ENCODE measurements at regions not wholly inside any gene's neighbourhood (a gene's known extent, or its start where the extent isn't known, plus 50 kb on each side); places are given as distances from the start of the nearest gene placed in this dataset.

DNA sequence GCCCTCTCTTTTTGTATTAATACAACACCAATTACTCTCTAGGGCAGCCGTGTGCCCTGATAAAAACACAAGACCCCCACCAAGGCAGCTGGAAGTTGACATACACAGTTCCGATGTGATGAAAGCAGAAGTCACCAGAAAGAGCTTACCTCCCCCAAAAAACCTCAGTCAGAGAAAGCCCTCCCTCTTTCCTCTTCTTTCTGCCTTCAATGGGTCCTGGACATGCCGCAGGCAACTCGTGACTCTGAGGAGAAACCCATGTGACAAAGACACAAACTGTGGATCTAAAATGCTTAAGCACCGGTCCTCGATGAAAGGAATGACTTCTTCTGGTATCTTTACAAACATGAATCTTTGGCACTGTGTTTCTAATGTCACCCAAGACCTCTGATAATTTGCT is 117.7 kb upstream of the CCDC28A start:
- TF ChIP-seq MYC (IDR thresholded peaks at IDR 0.05; ENCODE audit: low read depth, low read length) (no peak), GATA2 (IDR thresholded peaks at IDR 0.05; ENCODE audit: insufficient read depth, insufficient read length, low read depth, low read length) (no peak), FOS (IDR thresholded peaks at IDR 0.05; ENCODE audit: borderline replicate concordance, insufficient read depth, low read length) (no peak), JUN (IDR thresholded peaks at IDR 0.05; ENCODE audit: borderline replicate concordance, insufficient read depth, insufficient read length, low read depth) (no peak), EZH2 (IDR thresholded peaks at IDR 0.05; ENCODE audit: borderline replicate concordance, low read depth, low read length, severe bottlenecking) (no peak), POLR2A (IDR thresholded peaks at IDR 0.05; ENCODE audit: low read depth, low read length) (no peak), POLR2AphosphoS5 (IDR thresholded peaks at IDR 0.05; ENCODE audit: insufficient read depth, low read depth, low read length) (no peak)
- TF ChIP-seq, protein P1, sequence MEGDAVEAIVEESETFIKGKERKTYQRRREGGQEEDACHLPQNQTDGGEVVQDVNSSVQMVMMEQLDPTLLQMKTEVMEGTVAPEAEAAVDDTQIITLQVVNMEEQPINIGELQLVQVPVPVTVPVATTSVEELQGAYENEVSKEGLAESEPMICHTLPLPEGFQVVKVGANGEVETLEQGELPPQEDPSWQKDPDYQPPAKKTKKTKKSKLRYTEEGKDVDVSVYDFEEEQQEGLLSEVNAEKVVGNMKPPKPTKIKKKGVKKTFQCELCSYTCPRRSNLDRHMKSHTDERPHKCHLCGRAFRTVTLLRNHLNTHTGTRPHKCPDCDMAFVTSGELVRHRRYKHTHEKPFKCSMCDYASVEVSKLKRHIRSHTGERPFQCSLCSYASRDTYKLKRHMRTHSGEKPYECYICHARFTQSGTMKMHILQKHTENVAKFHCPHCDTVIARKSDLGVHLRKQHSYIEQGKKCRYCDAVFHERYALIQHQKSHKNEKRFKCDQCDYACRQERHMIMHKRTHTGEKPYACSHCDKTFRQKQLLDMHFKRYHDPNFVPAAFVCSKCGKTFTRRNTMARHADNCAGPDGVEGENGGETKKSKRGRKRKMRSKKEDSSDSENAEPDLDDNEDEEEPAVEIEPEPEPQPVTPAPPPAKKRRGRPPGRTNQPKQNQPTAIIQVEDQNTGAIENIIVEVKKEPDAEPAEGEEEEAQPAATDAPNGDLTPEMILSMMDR (IDR thresholded peaks at IDR 0.05; ENCODE audit: extremely low read depth in 1 of 2, insufficient read depth in 1 of 2, low read depth in 1 of 2, low read length in 2 of 2): no peak
- TF ChIP-seq, protein P2, sequence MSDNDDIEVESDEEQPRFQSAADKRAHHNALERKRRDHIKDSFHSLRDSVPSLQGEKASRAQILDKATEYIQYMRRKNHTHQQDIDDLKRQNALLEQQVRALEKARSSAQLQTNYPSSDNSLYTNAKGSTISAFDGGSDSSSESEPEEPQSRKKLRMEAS (IDR thresholded peaks at IDR 0.05; ENCODE audit: insufficient read depth, insufficient read length): no peak
- peak overlapping the region; percentile 75 for H3K27ac ChIP-seq (ENCODE audit: insufficient read depth, low read depth, low read length)
- H3K4me2 ChIP-seq (ENCODE audit: insufficient read depth, low read length): peak overlapping the region; percentile 88
- BruUV-seq (replicated peaks): no TSS peak
- no peaks in the 10 kb centered on the region for H3K27me3 ChIP-seq (ENCODE audit: control insufficient read depth in 2 of 2, insufficient read depth in 2 of 2, low read length in 2 of 2)
- H3K9me3 ChIP-seq (replicated peaks; ENCODE audit: control insufficient read depth, insufficient read depth, low read length): no peaks in the 10 kb centered on the region
- intact Hi-C loops (cut with micrococcal nuclease) (loop anchor here (1.0 to 5.0 kb wide), 3 partner anchors 35 to 249 kb away; no protein-coding TSS in a partner anchor), dilution Hi-C loops (cut with MboI; ENCODE audit: extremely low pct_ligation_motif_present, low sequenced_read_pairs) (no loop called here)
- no peaks in the 10 kb centered on the region for H4K20me1 ChIP-seq (replicated peaks; ENCODE audit: control insufficient read depth, extremely low read depth, insufficient read depth, low read length)
- H3K36me3 ChIP-seq (ENCODE audit: control insufficient read depth in 2 of 2, extremely low read depth in 1 of 2, insufficient read depth in 2 of 2, low read length in 2 of 2): no peaks in the 10 kb centered on the region
- H3K79me2 ChIP-seq (ENCODE audit: control insufficient read depth, insufficient read depth, low read length): peaks cover 58% of the 10 kb centered on the region
- DNase-seq (ENCODE audit: low read depth, low spot score) (no peak), FAIRE-seq (peak; percentile 31)
- peaks cover 30% of the 10 kb centered on the region for H3K4me1 ChIP-seq (ENCODE audit: control insufficient read depth, extremely low read depth, insufficient read depth, low read length)
- CTCF ChIA-PET: interaction anchor here (1.4 to 3.0 kb wide), 7 partner anchors 8 to 709 kb away, joined by 3 to 22 read pairs (median 6); no protein-coding TSS in a partner anchor
- no peak overlapping the region for H3K4me3 ChIP-seq (replicated peaks in 1 of 3; ENCODE audit: insufficient read depth in 1 of 3, low read depth in 1 of 3, low read length in 3 of 3)
- H3K9ac ChIP-seq (replicated peaks; ENCODE audit: extremely low read depth, insufficient read depth, low read length): no peak overlapping the region
- H2AFZ ChIP-seq (ENCODE audit: low read depth, low read length): no peak overlapping the region
- POLR2A ChIA-PET: no interaction called here
- H3K9me1 ChIP-seq (replicated peaks; ENCODE audit: control insufficient read depth, extremely low read depth, insufficient read depth, low read length): no peaks in the 10 kb centered on the region

Measured in endothelial cell of umbilical vein (primary cell).